Tibial nerve (tissue), 4 donors: ENCODE measurements at regions not wholly inside any gene's neighbourhood (a gene's known extent, or its start where the extent isn't known, plus 50 kb on each side); places are given as distances from the start of the nearest gene placed in this dataset.
"Not testable (repeated sequence)": the region's sequence is repeated elsewhere in the genome, so short reads cannot be mapped to it uniquely, and the experiment has no call there.

Experiments
- DNase-seq, 2 donors: peaks; one replicate each; pipeline ENCODE4 v3.0.0-alpha.2; 2019; ENCODE audit warnings: low spot score in 2 of 2
- H3K27ac ChIP-seq, 4 donors: fragments of 200-600 bp; sonication (generic) in 3 of 4; one replicate each; pipeline ENCODE4 v1.5.1; 2017 to 2019; ENCODE audit warnings: mild to moderate bottlenecking in 1 of 4
- H3K27me3 ChIP-seq, 2 donors: fragments of 200-600 bp; sonication (generic) in 1 of 2; one replicate each; pipeline versions ENCODE4 v1.5.1 to v1.6.0; 2017 to 2019
- H3K36me3 ChIP-seq, 3 donors: fragments of 200-600 bp; sonication (generic); one replicate each; pipeline ENCODE4 v1.5.1; 2018 to 2019
- H3K4me1 ChIP-seq, 4 donors: fragments of 200-600 bp; sonication (generic) in 3 of 4; one replicate each; pipeline ENCODE4 v1.5.1; 2017 to 2019
- H3K4me3 ChIP-seq, 4 donors: fragments of 200-600 bp; sonication (generic) in 3 of 4; one replicate each; pipeline ENCODE4 v1.5.1; 2017 to 2019; ENCODE audit warnings: mild to moderate bottlenecking in 1 of 4, moderate library complexity in 1 of 4
- H3K9me3 ChIP-seq, 4 donors: fragments of 200-600 bp; sonication (generic) in 3 of 4; one replicate each; pipeline ENCODE4 v1.5.1; 2017 to 2019
- EP300 ChIP-seq, 2 donors: sonication (generic); formaldehyde crosslinking; IDR thresholded peaks; one replicate each; pipeline ENCODE4 v1.6.1; 2017; ENCODE audit warnings: antibody characterized with exemption in 2 of 2, mild to moderate bottlenecking in 1 of 2
- POLR2A ChIP-seq, 2 donors: fragments of 450-650 bp; IDR thresholded peaks; one replicate each; pipeline ENCODE4 v1.6.1; 2017; ENCODE audit warnings: antibody characterized with exemption in 2 of 2, mild to moderate bottlenecking in 2 of 2, moderate library complexity in 2 of 2
- WGBS, 2 donors: methylation state at CpG; one replicate each; pipeline ENCODE4 v1.1.5; 2018; 5-methylcytosine and 5-hydroxymethylcytosine counted together
- TF ChIP-seq, protein P1 (sequence below), 5 experiments: fragments of 200-600 bp in 3 of 5; fragments of 450-650 bp in 2 of 5; sonication (generic) in 3 of 5; IDR thresholded peaks; one replicate each; pipeline ENCODE4 v1.5.1; 2016 to 2019; ENCODE audit warnings: antibody characterized with exemption in 5 of 5, mild to moderate bottlenecking in 3 of 5, moderate library complexity in 2 of 5

DNA sequence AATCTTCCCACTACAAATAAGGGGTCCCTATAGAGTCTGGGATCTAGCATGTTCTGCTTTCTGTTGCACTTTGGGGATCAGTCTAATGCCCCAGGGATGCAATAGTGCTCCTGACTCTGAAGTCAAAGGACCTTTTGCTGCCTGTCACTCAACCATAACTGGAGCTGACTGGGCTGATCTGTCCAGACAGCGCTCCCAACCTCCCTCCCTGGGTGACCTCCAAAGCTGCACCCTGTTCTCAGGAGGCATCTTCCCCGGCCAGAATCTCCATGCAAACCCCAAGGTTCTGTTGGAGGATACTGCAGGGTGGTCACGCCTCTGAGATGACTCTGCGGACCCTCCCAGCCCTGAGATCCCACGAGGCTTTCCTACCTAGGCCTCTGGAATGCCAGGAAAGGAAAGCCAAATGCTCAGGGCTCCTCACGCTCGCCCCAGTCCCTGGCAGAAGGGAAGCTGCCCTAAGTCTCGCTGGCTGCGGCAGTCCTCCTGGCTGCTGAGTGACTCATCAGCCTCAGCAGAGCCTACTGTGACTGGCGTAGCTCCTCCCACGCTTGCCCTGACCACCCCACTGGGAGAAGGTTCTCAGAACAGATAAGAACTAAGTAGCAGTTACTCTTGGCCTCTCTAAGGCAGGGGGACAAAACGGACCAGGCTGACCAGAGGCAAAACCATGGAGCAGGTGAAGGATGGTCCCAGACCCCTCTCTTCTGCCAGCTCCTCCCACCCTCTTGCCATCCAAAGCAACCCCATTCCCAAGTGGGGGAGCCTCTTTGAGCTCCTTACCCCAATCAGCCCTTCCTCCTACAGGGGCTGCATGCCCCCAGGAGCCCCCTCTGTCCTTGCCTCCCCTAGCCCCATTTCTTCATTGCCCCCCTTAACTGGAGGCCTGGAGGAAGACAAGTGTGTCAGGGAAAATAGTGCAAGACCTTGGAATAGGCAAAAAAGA lies 124.1 kb upstream of the TNRC6C start:
- 46 to 50% methylated on average over 4 to 9 of the region's 12 CpGs for WGBS, 2 donors
- H3K36me3 ChIP-seq = no peaks in the 10 kb centered on the region
- H3K27me3 ChIP-seq = no peaks in the 10 kb centered on the region
- no peaks in the 10 kb centered on the region for H3K9me3 ChIP-seq
- H3K27ac ChIP-seq = peak overlapping the region in 1 of 4 donors; percentile 49
- no peak for DNase-seq
- H3K4me3 ChIP-seq = no peak overlapping the region
- H3K4me1 ChIP-seq = peaks cover 9 to 40% (median 24%) of the 10 kb centered on the region in 4 donors
- TF ChIP-seq POLR2A (IDR thresholded peaks at IDR 0.05) (no peak), EP300 (IDR thresholded peaks at IDR 0.05) (no peak)
- TF ChIP-seq, protein P1, sequence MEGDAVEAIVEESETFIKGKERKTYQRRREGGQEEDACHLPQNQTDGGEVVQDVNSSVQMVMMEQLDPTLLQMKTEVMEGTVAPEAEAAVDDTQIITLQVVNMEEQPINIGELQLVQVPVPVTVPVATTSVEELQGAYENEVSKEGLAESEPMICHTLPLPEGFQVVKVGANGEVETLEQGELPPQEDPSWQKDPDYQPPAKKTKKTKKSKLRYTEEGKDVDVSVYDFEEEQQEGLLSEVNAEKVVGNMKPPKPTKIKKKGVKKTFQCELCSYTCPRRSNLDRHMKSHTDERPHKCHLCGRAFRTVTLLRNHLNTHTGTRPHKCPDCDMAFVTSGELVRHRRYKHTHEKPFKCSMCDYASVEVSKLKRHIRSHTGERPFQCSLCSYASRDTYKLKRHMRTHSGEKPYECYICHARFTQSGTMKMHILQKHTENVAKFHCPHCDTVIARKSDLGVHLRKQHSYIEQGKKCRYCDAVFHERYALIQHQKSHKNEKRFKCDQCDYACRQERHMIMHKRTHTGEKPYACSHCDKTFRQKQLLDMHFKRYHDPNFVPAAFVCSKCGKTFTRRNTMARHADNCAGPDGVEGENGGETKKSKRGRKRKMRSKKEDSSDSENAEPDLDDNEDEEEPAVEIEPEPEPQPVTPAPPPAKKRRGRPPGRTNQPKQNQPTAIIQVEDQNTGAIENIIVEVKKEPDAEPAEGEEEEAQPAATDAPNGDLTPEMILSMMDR (IDR thresholded peaks at IDR 0.05) = no peak

DNA sequence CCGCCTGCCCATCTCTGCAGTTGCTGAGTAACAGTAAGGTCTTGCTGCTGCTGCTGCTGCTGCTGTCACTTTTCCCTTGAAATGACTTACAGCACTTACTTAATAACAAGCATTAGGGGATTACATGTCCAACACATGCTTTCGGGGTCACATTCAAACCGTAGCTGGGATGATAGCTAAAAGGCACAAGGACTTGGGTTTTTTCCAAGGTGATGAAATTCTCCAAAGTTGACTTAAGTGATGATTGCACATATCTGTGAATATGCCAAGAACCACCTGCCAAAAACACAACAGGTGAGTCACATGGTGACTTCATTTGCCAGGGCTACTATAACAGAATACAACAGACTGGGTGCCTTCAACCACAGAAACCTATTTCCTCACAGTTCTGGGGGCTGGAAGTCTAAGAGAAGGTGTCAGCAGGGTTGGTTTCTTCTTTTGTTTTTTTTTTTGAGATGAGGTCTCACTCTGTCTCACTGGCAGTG lies 121.9 kb upstream of the TNRC6C start:
- DNase-seq = no peak

DNA sequence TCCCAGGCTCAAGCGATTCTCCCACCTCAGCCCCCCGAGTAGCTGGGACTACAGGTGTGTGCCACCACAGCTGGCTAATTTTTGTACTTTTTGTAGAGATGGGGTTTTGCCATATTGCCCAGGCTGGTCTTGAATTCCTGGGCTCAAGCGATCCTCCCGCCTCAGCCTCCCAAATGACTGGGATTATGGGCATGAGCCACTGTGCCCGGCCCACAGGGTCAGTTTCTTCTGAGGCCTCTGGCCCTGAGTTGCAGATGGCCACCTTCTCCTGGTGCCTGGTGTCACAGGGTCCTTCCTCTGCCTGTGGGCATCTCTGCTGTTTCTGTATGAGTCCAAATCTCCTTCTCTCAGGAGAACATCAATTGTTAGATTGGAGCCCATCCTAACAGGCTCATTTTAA lies 121.4 kb upstream of the TNRC6C start:
- H3K27ac ChIP-seq, H3K27me3 ChIP-seq, DNase-seq, H3K9me3 ChIP-seq, H3K36me3 ChIP-seq, H3K4me3 ChIP-seq: not testable (repeated sequence)
- peaks cover 0 to 27% (median 6%) of the 10 kb centered on the region in 4 donors for H3K4me1 ChIP-seq
- WGBS, 2 donors = 94 to 98% methylated on average over 5 of the region's 5 CpGs

More for the DNA sequence above, 121.9 kb upstream of the TNRC6C start:
- no peaks in the 10 kb centered on the region for H3K27me3 ChIP-seq
- H3K4me1 ChIP-seq = peaks cover 0 to 32% (median 6%) of the 10 kb centered on the region in 4 donors
- H3K4me3 ChIP-seq = no peak overlapping the region
- no peaks in the 10 kb centered on the region for H3K9me3 ChIP-seq
- H3K27ac ChIP-seq = no peak overlapping the region
- no peaks in the 10 kb centered on the region for H3K36me3 ChIP-seq
- TF ChIP-seq EP300 (IDR thresholded peaks at IDR 0.05) = no peak
- TF ChIP-seq, protein P1 (IDR thresholded peaks at IDR 0.05) = no peak
- no peak for TF ChIP-seq POLR2A (IDR thresholded peaks at IDR 0.05)
- whole genome bisulfite sequencing, 2 donors = 79 to 87% methylated on average over 3 of the region's 3 CpGs

- Histone ChIP-seq H3K27ac (no peak overlapping the region), H3K4me3 (no peak overlapping the region), H3K4me1 (peaks cover 0 to 27% (median 10%) of the 10 kb centered on the region in 4 donors), H3K9me3 (no peaks in the 10 kb centered on the region), H3K27me3 (no peaks in the 10 kb centered on the region), H3K36me3 (no peaks in the 10 kb centered on the region)
- no peak for DNase-seq
- WGBS, 2 donors = 89 to 92% methylated on average over 7 to 9 of the region's 9 CpGs
- TF ChIP-seq POLR2A (IDR thresholded peaks at IDR 0.05) (no peak), EP300 (IDR thresholded peaks at IDR 0.05) (no peak)
- TF ChIP-seq, protein P1 (IDR thresholded peaks at IDR 0.05) = no peak
These were observed 120.6 kb upstream of the TNRC6C start for GRCh38 chr17:77837917-77838316.

DNA sequence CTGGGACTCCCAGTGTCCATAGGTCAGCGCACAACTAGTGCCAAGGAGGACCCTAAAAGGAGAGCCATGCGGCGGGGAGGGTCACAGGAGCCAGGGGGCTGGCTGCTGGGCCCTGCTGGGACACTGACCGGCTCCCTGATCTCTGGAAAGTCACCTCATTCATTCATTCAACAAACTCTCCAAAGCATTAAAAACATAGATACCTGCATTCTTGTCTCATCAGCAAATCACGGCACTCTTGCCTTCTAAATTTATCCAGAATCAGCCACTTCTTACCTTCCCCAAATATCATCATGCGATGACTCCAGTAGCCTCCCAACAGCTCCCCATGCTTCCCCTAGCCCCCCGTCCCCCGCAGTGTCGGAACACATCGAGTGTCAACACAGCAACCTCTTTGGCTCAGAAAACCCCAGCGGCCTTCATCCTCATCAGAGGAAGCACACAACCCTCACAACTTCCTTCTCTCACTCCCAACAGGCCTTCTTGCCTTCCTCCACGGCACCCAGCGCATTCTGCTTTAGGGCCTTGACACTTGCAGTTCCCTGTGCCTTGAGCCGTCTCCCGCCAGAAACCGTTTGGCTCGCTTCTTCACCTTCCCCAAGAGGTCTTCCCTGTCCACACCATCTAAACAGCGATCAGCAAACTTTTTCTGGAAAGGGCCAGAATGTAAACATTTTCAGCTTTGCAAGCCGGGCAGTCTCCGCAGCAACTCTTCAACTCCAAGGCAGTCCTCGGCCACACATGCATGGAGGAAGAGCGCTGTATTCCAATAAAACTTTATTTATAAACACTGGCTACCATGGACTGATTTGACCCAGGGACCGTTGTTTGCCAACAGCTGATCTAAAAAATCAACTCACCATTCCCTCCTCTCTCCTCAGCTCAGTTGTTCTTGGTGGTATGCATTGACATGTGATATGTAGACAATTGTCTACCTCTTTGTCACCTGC lies 119.5 kb upstream of the TNRC6C start:
- Histone ChIP-seq H3K36me3 (no peaks in the 10 kb centered on the region), H3K9me3 (no peaks in the 10 kb centered on the region), H3K4me1 (peaks cover 0 to 24% (median 10%) of the 10 kb centered on the region in 4 donors), H3K27ac (no peak overlapping the region), H3K4me3 (no peak overlapping the region), H3K27me3 (no peaks in the 10 kb centered on the region)
- DNase-seq = no peak
- 93% methylated on average over 23 of the region's 23 CpGs for WGBS, 2 donors
- TF ChIP-seq POLR2A (IDR thresholded peaks at IDR 0.05) (no peak), EP300 (IDR thresholded peaks at IDR 0.05) (no peak)
- TF ChIP-seq, protein P1 (IDR thresholded peaks at IDR 0.05) = no peak
